ENCODE measurements at regions not wholly inside any gene's neighbourhood (a gene's known extent, or its start where the extent isn't known, plus 50 kb on each side); places are given as distances from the start of the nearest gene placed in this dataset.

DNA sequence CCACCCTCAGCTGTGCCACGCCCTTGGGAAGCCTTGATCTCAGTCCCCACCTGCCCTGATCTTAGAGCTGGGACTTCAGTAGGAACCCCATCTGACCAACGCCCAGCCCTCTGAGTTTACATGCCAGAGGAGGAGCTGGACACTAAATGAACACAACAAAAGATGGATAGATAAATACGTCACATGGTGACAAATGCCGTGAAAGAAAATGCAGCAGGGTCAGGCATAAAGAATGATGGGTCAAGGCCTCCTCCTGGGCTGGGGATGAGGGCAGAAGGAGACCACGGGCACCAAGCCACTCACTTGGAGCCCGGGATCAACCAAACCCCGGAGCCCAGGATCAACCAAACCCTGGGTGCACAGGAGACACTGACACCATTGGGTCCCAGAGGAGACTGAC is 354.9 kb downstream of the C16orf95 start:
- TF ChIP-seq, protein P1, sequence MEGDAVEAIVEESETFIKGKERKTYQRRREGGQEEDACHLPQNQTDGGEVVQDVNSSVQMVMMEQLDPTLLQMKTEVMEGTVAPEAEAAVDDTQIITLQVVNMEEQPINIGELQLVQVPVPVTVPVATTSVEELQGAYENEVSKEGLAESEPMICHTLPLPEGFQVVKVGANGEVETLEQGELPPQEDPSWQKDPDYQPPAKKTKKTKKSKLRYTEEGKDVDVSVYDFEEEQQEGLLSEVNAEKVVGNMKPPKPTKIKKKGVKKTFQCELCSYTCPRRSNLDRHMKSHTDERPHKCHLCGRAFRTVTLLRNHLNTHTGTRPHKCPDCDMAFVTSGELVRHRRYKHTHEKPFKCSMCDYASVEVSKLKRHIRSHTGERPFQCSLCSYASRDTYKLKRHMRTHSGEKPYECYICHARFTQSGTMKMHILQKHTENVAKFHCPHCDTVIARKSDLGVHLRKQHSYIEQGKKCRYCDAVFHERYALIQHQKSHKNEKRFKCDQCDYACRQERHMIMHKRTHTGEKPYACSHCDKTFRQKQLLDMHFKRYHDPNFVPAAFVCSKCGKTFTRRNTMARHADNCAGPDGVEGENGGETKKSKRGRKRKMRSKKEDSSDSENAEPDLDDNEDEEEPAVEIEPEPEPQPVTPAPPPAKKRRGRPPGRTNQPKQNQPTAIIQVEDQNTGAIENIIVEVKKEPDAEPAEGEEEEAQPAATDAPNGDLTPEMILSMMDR (conservative IDR thresholded peaks at IDR 0.05 in 1 of 2, IDR thresholded peaks at IDR 0.05 in 1 of 2; ENCODE audit: low read depth in 1 of 2, low read length in 2 of 2), result no peak
- no peak for TF ChIP-seq EZH2 (IDR thresholded peaks at IDR 0.05; ENCODE audit: low read length, missing control alignments)
